Erythroblast (primary cell): ENCODE measurements at regions not wholly inside any gene's neighbourhood (a gene's known extent, or its start where the extent isn't known, plus 50 kb on each side); places are given as distances from the start of the nearest gene placed in this dataset.

ENCODE experiments used
- GATA1 ChIP-seq: IDR thresholded peaks from 2 replicates; pipeline ENCODE4 v1.6.1; 2011; ENCODE audit warnings: low read depth, mild to moderate bottlenecking, control low read depth, low read length, moderate library complexity
- POLR2A ChIP-seq: IDR thresholded peaks from 2 replicates; pipeline ENCODE4 v1.6.1; 2011; ENCODE audit warnings: mild to moderate bottlenecking, low read length

GRCh38 chr2:51297488-51297887 lies 265.6 kb upstream of the NRXN1 start:
- TF ChIP-seq POLR2A (no peak), GATA1 (no peak)
